HCT116 (cell line): ENCODE measurements at regions not wholly inside any gene's neighbourhood (a gene's known extent, or its start where the extent isn't known, plus 50 kb on each side); places are given as distances from the start of the nearest gene placed in this dataset.
A peak's percentile ranks its signal among the peaks of the same experiment; 100 is the strongest.

Experiments used
- ATAC-seq: fragments of 200-7000 bp; cut with Tn5 transposase; 2 replicates; pipeline ENCODE4 v1.9.1; 2020; ENCODE audit warnings: mild to moderate bottlenecking, moderate library complexity
- BruUV-seq: library from RNA; stranded (reverse); fragments of 400-500 nt; replicated peaks from 2 replicates; lab custom pipeline; 2021; lab: Mats Ljungman, UMichigan
- CTCF ChIA-PET: fragments of 300-600 bp; sonication (Branson Sonifier 250); formaldehyde crosslinking; loops from one replicate; lab custom pipeline; 2021; ENCODE audit warnings: antibody characterized with exemption; lab: Charles Lee
- POLR2A ChIA-PET: fragments of 300-600, 350-600 bp; sonication (Branson Sonifier 250); formaldehyde crosslinking; loops from one replicate; lab custom pipeline; 2021; ENCODE audit warnings: antibody characterized with exemption; lab: Charles Lee
- RAD21 ChIA-PET, 2 experiments: fragments of 300-600 bp; sonication (Branson Sonifier 250); formaldehyde crosslinking; loops; one replicate each; lab custom pipeline; 2023; ENCODE audit warnings: low total read pairs in 2 of 2; ENCODE audit not compliant: uncharacterized antibody in 2 of 2, unreplicated experiment in 2 of 2, low non-redundant PET in 1 of 2; lab: Charles Lee
- DNase-seq: peaks from one replicate; pipeline ENCODE4 v3.0.0-alpha.2; 2010; ENCODE audit warnings: low read depth, low spot score
- H2AFZ ChIP-seq: fragments of 200-600 bp; shearing (Covaris generic), sonication (generic); 2 replicates; pipeline ENCODE4 v1.6.1; 2017; ENCODE audit warnings: low read depth, mixed run types, mixed read lengths, antibody characterized with exemption, low read length; ENCODE audit not compliant: poor library complexity, severe bottlenecking
- H3K27ac ChIP-seq: 2 replicates; pipeline ENCODE4 v1.5.1; 2012; ENCODE audit warnings: low read depth, low read length
- H3K27me3 ChIP-seq: fragments of 200-600 bp; sonication (generic); 2 replicates; pipeline ENCODE4 v1.6.1; 2016; ENCODE audit warnings: mixed run types, low read length, mixed read lengths; ENCODE audit not compliant: insufficient read depth
- H3K36me3 ChIP-seq, 2 experiments: fragments of 200-500 bp in 1 of 2; fragments of 200-600 bp in 1 of 2; sonication (Bioruptor generic) in 1 of 2; sonication (generic) in 1 of 2; 2 replicates each; pipeline versions ENCODE4 v1.5.1 to v1.6.1; 2014 to 2016; ENCODE audit warnings: low read length in 2 of 2, inconsistent platforms in 1 of 2, mixed read lengths in 1 of 2, mixed run types in 1 of 2; ENCODE audit not compliant: insufficient read depth in 2 of 2, control insufficient read depth in 1 of 2
- H3K4me1 ChIP-seq, 2 experiments: fragments of 200-600 bp in 1 of 2; sonication (generic) in 1 of 2; 2 replicates each; pipeline versions ENCODE4 v1.5.1 to v1.6.1; 2012 to 2017; ENCODE audit warnings: low read length in 2 of 2, inconsistent platforms in 1 of 2, mild to moderate bottlenecking in 1 of 2, mixed read lengths in 1 of 2, mixed run types in 1 of 2, moderate library complexity in 1 of 2; ENCODE audit not compliant: insufficient read depth in 2 of 2, control insufficient read depth in 1 of 2
- H3K4me2 ChIP-seq: fragments of 200-600 bp; sonication (generic); 2 replicates; pipeline ENCODE4 v1.6.1; 2017; ENCODE audit warnings: mixed run types, low read length, mixed read lengths
- H3K4me3 ChIP-seq, 2 experiments: fragments of 200-600 bp in 1 of 2; sonication (generic) in 1 of 2; replicated peaks in 1 of 2; 2 replicates each; pipeline ENCODE4 v1.5.1; 2011 to 2016; ENCODE audit warnings: low read length in 2 of 2, control low read depth in 1 of 2, low read depth in 1 of 2, mild to moderate bottlenecking in 1 of 2, mixed read lengths in 1 of 2, mixed run types in 1 of 2
- H3K79me2 ChIP-seq: fragments of 200-600 bp; sonication (generic); 2 replicates; pipeline ENCODE4 v1.6.1; 2017; ENCODE audit warnings: mild to moderate bottlenecking, mixed run types, low read length, moderate library complexity, mixed read lengths; ENCODE audit not compliant: insufficient read depth
- H3K9ac ChIP-seq: fragments of 200-600 bp; sonication (generic); 2 replicates; pipeline ENCODE4 v1.6.1; 2016; ENCODE audit warnings: low read length, mixed read lengths
- H3K9me2 ChIP-seq: fragments of 200-600 bp; sonication (generic), shearing (Covaris generic); 2 replicates; pipeline ENCODE4 v1.6.1; 2017; ENCODE audit warnings: mixed run types, mild to moderate bottlenecking, moderate library complexity; ENCODE audit not compliant: insufficient read depth
- H3K9me3 ChIP-seq, 2 experiments: fragments of 200-500 bp in 1 of 2; fragments of 200-600 bp in 1 of 2; sonication (Bioruptor generic) in 1 of 2; sonication (generic) in 1 of 2; 2 replicates each; pipeline ENCODE4 v1.6.1; 2014 to 2017; ENCODE audit warnings: low read length in 2 of 2, mixed read lengths in 2 of 2, inconsistent platforms in 1 of 2, low read depth in 1 of 2, mild to moderate bottlenecking in 1 of 2, mixed run types in 1 of 2, moderate library complexity in 1 of 2; ENCODE audit not compliant: control insufficient read depth in 1 of 2, insufficient read depth in 1 of 2
- H4K20me1 ChIP-seq: fragments of 200-600 bp; sonication (generic), shearing (Covaris generic); 2 replicates; pipeline ENCODE4 v1.6.1; 2017; ENCODE audit warnings: mixed run types, mild to moderate bottlenecking, moderate library complexity; ENCODE audit not compliant: insufficient read depth
- ATF3 ChIP-seq: IDR thresholded peaks from 2 replicates; pipeline ENCODE4 v1.6.1; 2012
- CBX3 ChIP-seq: IDR thresholded peaks from 2 replicates; pipeline ENCODE4 v1.6.1; 2012; ENCODE audit warnings: low read depth
- CTCF ChIP-seq, 3 experiments: fragments of 200-600 bp in 1 of 3; sonication (generic) in 1 of 3; IDR thresholded peaks in 2 of 3; conservative IDR thresholded peaks in 1 of 3; 2 replicates each; pipeline ENCODE4 v1.5.1; 2012 to 2017; ENCODE audit warnings: low read depth in 2 of 3, low read length in 2 of 3, antibody characterized with exemption in 1 of 3, borderline replicate concordance in 1 of 3, control low read depth in 1 of 3, mild to moderate bottlenecking in 1 of 3, mixed read lengths in 1 of 3, mixed run types in 1 of 3, moderate library complexity in 1 of 3; ENCODE audit not compliant: insufficient read depth in 1 of 3
- EGR1 ChIP-seq: IDR thresholded peaks from 2 replicates; pipeline ENCODE4 v1.6.1; 2012; ENCODE audit warnings: low read depth
- EZH2 ChIP-seq: fragments of 200-600 bp; sonication (generic); IDR thresholded peaks from 2 replicates; pipeline ENCODE4 v1.6.1; 2017; ENCODE audit warnings: antibody characterized with exemption, mixed run types
- FOSL1 ChIP-seq: IDR thresholded peaks from 2 replicates; pipeline ENCODE4 v1.6.1; 2012; ENCODE audit warnings: low read depth
- JUND ChIP-seq: IDR thresholded peaks from 2 replicates; pipeline ENCODE4 v1.6.1; 2012
- MAX ChIP-seq: IDR thresholded peaks from 2 replicates; pipeline ENCODE4 v1.6.1; 2012
- POLR2A ChIP-seq: IDR thresholded peaks from 2 replicates; pipeline ENCODE4 v1.7.0; 2011; ENCODE audit warnings: borderline replicate concordance; ENCODE audit not compliant: insufficient read depth, insufficient read length; ENCODE audit errors: extremely low read depth
- RAD21 ChIP-seq: IDR thresholded peaks from 2 replicates; pipeline ENCODE4 v1.6.1; 2012; ENCODE audit warnings: low read depth, mild to moderate bottlenecking
- REST ChIP-seq: IDR thresholded peaks from 2 replicates; pipeline ENCODE4 v1.6.1; 2012; ENCODE audit warnings: low read depth
- SIN3A ChIP-seq: IDR thresholded peaks from 2 replicates; pipeline ENCODE4 v1.6.1; 2012; ENCODE audit warnings: low read depth
- TCF7L2 ChIP-seq: IDR thresholded peaks from 2 replicates; pipeline ENCODE4 v1.7.0; 2011; ENCODE audit warnings: borderline replicate concordance, inconsistent platforms; ENCODE audit not compliant: insufficient read depth, insufficient read length; ENCODE audit errors: extremely low read depth
- YY1 ChIP-seq: IDR thresholded peaks from 2 replicates; pipeline ENCODE4 v1.6.1; 2011; ENCODE audit warnings: low read length, low read depth, moderate library complexity, mild to moderate bottlenecking; ENCODE audit not compliant: insufficient replicate concordance; ENCODE audit errors: extremely low read depth
- ZBTB33 ChIP-seq: IDR thresholded peaks from 2 replicates; pipeline ENCODE4 v1.6.1; 2011; ENCODE audit warnings: mild to moderate bottlenecking, low read length, moderate library complexity; ENCODE audit not compliant: insufficient replicate concordance; ENCODE audit errors: extremely low read depth
- ZFX ChIP-seq: fragments of 450-650 bp; IDR thresholded peaks from 2 replicates; pipeline ENCODE4 v1.6.1; 2017
- ZNF274 ChIP-seq: fragments of 200-500 bp; sonication (Bioruptor generic); IDR thresholded peaks from 2 replicates; pipeline ENCODE4 v1.6.1; 2014; ENCODE audit warnings: mild to moderate bottlenecking, low read depth, low read length, inconsistent platforms
- intact Hi-C: fragments of 100-400 bp; cut with micrococcal nuclease; formaldehyde crosslinking; loops from 2 replicates; pipeline ENCODE4 v1.10.0; 2022

- CTCF ChIA-PET, result interaction anchor here (1.0 to 1.9 kb wide), 4 partner anchors 10 to 1014 kb away, joined by 3 to 7 read pairs (median 4); partner anchors contain the start of gene HTR1E
- intact Hi-C loops, result loop anchor here (1.0 to 2.0 kb wide), 4 partner anchors 252 to 1106 kb away; partner anchors contain the start of gene HTR1E
- BruUV-seq, result no TSS peak
Measured at GRCh38 chr6:85923013-85923430, 280.3 kb upstream of the SYNCRIP start.

More at GRCh38 chr6:85923013-85923430, 280.3 kb upstream of the SYNCRIP start:
- Histone ChIP-seq H3K79me2 (no peaks in the 10 kb centered on the region), H3K4me3 (no peak overlapping the region), H3K9me2 (no peaks in the 10 kb centered on the region), H3K36me3 (no peaks in the 10 kb centered on the region), H3K4me1 (no peaks in the 10 kb centered on the region), H3K9ac (no peak overlapping the region), H3K4me2 (no peak overlapping the region), H3K27ac (no peak overlapping the region), H4K20me1 (no peaks in the 10 kb centered on the region), H3K9me3 (no peaks in the 10 kb centered on the region), H2AFZ (no peak overlapping the region), H3K27me3 (peaks cover 3% of the 10 kb centered on the region; the same call in 1 of the 2 replicates)
- POLR2A ChIA-PET, result no interaction called here
- RAD21 ChIA-PET, result interaction anchor here in 1 of 2 experiments (0.5 kb wide), 1 partner anchor 504 kb away, joined by 5 read pairs; no protein-coding TSS in a partner anchor
- TF ChIP-seq ATF3, result no peak
- TF ChIP-seq EZH2, result no peak
- TF ChIP-seq ZBTB33, result no peak
- TF ChIP-seq JUND, result no peak
- TF ChIP-seq MAX, result 0 out of 2 replicates have a peak, but pooled peaks have one; percentile 23
- no peak for TF ChIP-seq YY1
- peak; percentile 80 for TF ChIP-seq RAD21
- TF ChIP-seq CTCF (IDR thresholded peaks at IDR 0.05 in 2 of 3, conservative IDR thresholded peaks at IDR 0.05 in 1 of 3; ENCODE audit: borderline replicate concordance in 1 of 3, insufficient read depth in 1 of 3, low read depth in 2 of 3, low read length in 2 of 3), result peak; percentile 61 to 76 (median 62); a peak in 5 of 6 replicates
- no peak for TF ChIP-seq ZFX
- TF ChIP-seq TCF7L2, result no peak
- TF ChIP-seq CBX3, result peak; percentile 37; the same call in 1 of the 2 replicates
- no peak for TF ChIP-seq REST
- TF ChIP-seq FOSL1, result no peak
- no peak for TF ChIP-seq EGR1
- no peak for TF ChIP-seq POLR2A
- no peak for TF ChIP-seq SIN3A
- no peak for TF ChIP-seq ZNF274
- DNase-seq, result peak; percentile 22
- ATAC-seq, result peak; percentile 86
